Panc1 (cell line): ENCODE measurements at regions not wholly inside any gene's neighbourhood (a gene's known extent, or its start where the extent isn't known, plus 50 kb on each side); places are given as distances from the start of the nearest gene placed in this dataset.
"Not testable (repeated sequence)": the region's sequence is repeated elsewhere in the genome, so short reads cannot be mapped to it uniquely, and the experiment has no call there.

Source experiments
- ATAC-seq: fragments of 200-7000 bp; cut with Tn5 transposase; 2 replicates; pipeline ENCODE4 v1.9.1; 2020; ENCODE audit warnings: mild to moderate bottlenecking, moderate library complexity
- BruUV-seq: library from RNA; stranded (reverse); fragments of 400-500 nt; replicated peaks from 2 replicates; lab custom pipeline; 2021; lab: Mats Ljungman, UMichigan
- CTCF ChIA-PET: fragments of 300-600 bp; sonication (Branson Sonifier 250); formaldehyde crosslinking; loops from one replicate; lab custom pipeline; 2022; ENCODE audit warnings: antibody characterized with exemption; lab: Charles Lee
- POLR2A ChIA-PET: fragments of 300-600 bp; sonication (Branson Sonifier 250); formaldehyde crosslinking; loops from one replicate; lab custom pipeline; 2022; ENCODE audit warnings: antibody characterized with exemption; lab: Charles Lee
- DNase-seq: peaks from one replicate; pipeline ENCODE4 v3.0.0-alpha.2; 2010; ENCODE audit warnings: low read depth, low spot score
- H3K27ac ChIP-seq: 2 replicates; pipeline ENCODE4 v1.5.1; 2011; ENCODE audit warnings: mild to moderate bottlenecking, low read length, inconsistent platforms
- H3K27me3 ChIP-seq: fragments of 200-500 bp; sonication (Bioruptor generic); 2 replicates; pipeline ENCODE4 v1.6.0; 2014; ENCODE audit warnings: low read length, inconsistent platforms; ENCODE audit not compliant: control insufficient read depth, insufficient read depth
- H3K36me3 ChIP-seq: fragments of 200-500 bp; sonication (Bioruptor generic); 2 replicates; pipeline ENCODE4 v1.5.1; 2014; ENCODE audit warnings: inconsistent platforms, mild to moderate bottlenecking, low read length, moderate library complexity; ENCODE audit not compliant: control insufficient read depth, insufficient read depth
- H3K4me1 ChIP-seq: 2 replicates; pipeline ENCODE4 v1.5.1; 2011; ENCODE audit warnings: inconsistent platforms, mild to moderate bottlenecking, low read length, moderate library complexity; ENCODE audit not compliant: control insufficient read depth, insufficient read depth
- H3K4me3 ChIP-seq, 2 experiments: 2 replicates each; pipeline ENCODE4 v1.5.1; 2011 to 2012; ENCODE audit warnings: low read depth in 2 of 2, low read length in 2 of 2, mild to moderate bottlenecking in 2 of 2, inconsistent platforms in 1 of 2, moderate library complexity in 1 of 2
- H3K9me3 ChIP-seq: fragments of 200-500 bp; sonication (Bioruptor generic); 2 replicates; pipeline ENCODE4 v1.5.1; 2014; ENCODE audit warnings: low read depth, mild to moderate bottlenecking, inconsistent platforms, low read length, moderate library complexity; ENCODE audit not compliant: control insufficient read depth, insufficient read depth
- POLR2AphosphoS5 ChIP-seq: IDR thresholded peaks from 2 replicates; pipeline ENCODE4 v1.6.1; 2012; ENCODE audit warnings: mild to moderate bottlenecking, low read depth, low read length, moderate library complexity
- SIN3A ChIP-seq: IDR thresholded peaks from 2 replicates; pipeline ENCODE4 v1.6.1; 2012; ENCODE audit warnings: low read depth, mild to moderate bottlenecking, low read length, moderate library complexity, borderline replicate concordance; ENCODE audit not compliant: insufficient read depth
- TCF7L2 ChIP-seq: IDR thresholded peaks from 2 replicates; pipeline ENCODE4 v1.6.1; 2011; ENCODE audit warnings: mild to moderate bottlenecking, low read depth, low read length, inconsistent platforms
- in situ Hi-C: cut with HindIII; loops from 2 replicates; pipeline ENCODE4 v1.10.0; 2016; ENCODE audit warnings: low sequenced_read_pairs, low pct_unique_long_range_greater_than_20kb
- intact Hi-C: fragments of 100-400 bp; cut with micrococcal nuclease; formaldehyde crosslinking; loops from one replicate; pipeline ENCODE4 v1.10.0; 2022; ENCODE audit not compliant: unreplicated experiment
- TF ChIP-seq, protein P1 (sequence below), 2 experiments: IDR thresholded peaks; 2 replicates each; pipeline ENCODE4 v1.6.1; 2011 to 2012; ENCODE audit warnings: low read depth in 2 of 2, control low read depth in 1 of 2, low read length in 1 of 2, mild to moderate bottlenecking in 1 of 2, moderate library complexity in 1 of 2; ENCODE audit not compliant: insufficient read depth in 1 of 2
- TF ChIP-seq, protein P2 (sequence below): fragments of 450-650 bp; IDR thresholded peaks from 2 replicates; pipeline ENCODE4 v1.5.1; 2017; ENCODE audit warnings: mild to moderate bottlenecking

DNA sequence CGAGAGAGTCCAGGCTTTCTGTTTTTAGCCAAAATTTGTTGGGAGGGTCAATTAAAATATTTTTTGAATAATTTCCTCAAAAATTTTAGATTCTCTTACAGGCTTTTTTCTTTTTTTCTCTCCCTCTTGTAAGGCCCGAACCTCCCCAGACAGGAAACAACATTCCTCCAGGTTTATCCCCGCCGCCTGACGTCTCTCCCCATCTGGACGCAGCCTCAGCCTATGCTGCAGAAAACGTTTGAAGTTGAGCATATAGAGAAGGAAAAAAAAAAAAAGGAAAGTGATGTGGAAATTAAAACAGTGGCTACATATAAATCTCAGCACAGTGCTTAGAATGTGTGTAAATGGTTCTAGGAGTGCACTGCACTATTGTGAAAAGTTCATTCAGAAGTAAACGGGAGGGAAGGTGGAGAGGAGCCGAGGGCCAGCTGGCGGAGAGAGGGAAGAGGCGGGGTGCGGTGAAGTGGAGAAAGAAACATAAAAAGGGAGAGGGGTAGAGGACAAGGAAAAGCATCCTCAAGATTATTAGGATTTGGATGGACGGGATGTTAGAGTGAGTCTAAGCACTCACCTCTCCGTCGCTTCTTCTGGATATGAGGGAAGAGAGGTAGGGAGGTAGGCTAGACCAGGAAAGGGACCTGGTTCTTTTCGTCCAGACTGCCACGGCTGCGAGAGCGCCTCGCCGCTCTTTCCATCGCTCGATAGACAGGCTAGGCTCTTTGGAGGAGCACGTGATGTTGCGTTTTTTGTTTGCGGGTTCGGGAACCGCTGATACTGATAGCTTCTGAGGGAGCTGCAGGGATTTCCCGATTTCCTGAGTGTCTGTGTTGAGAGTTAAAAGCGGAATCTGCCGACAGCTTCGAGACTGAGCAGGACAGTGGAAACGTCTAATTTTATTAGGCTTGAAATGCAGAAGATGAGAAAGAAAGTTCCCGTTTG is 98.7 kb downstream of the TRIM27 start:
- ATAC-seq = no peak
- CTCF ChIA-PET = no interaction called here

DNA sequence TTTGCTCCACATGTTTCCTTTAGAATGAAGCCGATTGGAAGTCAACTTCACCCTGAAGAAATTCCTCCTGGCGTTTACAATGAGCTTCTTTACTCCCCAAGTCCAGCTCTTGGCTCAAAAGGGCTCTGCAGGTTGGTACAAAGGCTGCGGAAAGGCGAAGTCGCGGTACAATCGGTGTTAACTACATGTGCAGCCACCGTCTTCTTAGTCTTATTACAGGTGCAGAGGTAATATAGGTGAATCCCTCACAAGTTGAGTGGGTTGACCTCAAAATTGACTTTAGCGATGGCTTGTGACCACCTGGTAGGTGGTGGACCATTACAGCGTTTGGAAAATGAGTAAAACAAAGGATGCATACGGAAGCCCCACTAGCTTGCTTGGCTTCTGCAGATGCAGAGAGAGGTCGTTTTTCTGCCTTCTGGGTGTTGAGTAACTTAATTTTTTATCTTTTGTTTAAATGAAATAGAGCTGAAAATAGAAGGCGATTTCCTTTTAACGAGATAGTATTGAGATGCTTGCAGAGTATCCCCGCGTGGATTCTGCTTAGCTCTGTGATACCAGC is 98.0 kb downstream of the TRIM27 start:
- Histone ChIP-seq H3K9me3 (no peaks in the 10 kb centered on the region), H3K27ac (no peak overlapping the region), H3K4me1 (0 out of 2 replicates have a peak, but pooled peaks cover 2% of the 10 kb centered on the region), H3K27me3 (peaks cover 22% of the 10 kb centered on the region), H3K36me3 (no peaks in the 10 kb centered on the region), H3K4me3 (peak overlapping the region; percentile 26 to 47)
- POLR2A ChIA-PET = no interaction called here
- intact Hi-C loops (no loop called here), in situ Hi-C loops (no loop called here)
- no TSS peak for BruUV-seq
- ATAC-seq (no peak), DNase-seq (no peak)
- CTCF ChIA-PET = no interaction called here
- no peak for TF ChIP-seq TCF7L2
- no peak for TF ChIP-seq POLR2AphosphoS5
- TF ChIP-seq, protein P1, sequence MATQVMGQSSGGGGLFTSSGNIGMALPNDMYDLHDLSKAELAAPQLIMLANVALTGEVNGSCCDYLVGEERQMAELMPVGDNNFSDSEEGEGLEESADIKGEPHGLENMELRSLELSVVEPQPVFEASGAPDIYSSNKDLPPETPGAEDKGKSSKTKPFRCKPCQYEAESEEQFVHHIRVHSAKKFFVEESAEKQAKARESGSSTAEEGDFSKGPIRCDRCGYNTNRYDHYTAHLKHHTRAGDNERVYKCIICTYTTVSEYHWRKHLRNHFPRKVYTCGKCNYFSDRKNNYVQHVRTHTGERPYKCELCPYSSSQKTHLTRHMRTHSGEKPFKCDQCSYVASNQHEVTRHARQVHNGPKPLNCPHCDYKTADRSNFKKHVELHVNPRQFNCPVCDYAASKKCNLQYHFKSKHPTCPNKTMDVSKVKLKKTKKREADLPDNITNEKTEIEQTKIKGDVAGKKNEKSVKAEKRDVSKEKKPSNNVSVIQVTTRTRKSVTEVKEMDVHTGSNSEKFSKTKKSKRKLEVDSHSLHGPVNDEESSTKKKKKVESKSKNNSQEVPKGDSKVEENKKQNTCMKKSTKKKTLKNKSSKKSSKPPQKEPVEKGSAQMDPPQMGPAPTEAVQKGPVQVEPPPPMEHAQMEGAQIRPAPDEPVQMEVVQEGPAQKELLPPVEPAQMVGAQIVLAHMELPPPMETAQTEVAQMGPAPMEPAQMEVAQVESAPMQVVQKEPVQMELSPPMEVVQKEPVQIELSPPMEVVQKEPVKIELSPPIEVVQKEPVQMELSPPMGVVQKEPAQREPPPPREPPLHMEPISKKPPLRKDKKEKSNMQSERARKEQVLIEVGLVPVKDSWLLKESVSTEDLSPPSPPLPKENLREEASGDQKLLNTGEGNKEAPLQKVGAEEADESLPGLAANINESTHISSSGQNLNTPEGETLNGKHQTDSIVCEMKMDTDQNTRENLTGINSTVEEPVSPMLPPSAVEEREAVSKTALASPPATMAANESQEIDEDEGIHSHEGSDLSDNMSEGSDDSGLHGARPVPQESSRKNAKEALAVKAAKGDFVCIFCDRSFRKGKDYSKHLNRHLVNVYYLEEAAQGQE (IDR thresholded peaks at IDR 0.05; ENCODE audit: insufficient read depth in 1 of 2, low read depth in 2 of 2, low read length in 1 of 2) = no peak
- TF ChIP-seq, protein P2, sequence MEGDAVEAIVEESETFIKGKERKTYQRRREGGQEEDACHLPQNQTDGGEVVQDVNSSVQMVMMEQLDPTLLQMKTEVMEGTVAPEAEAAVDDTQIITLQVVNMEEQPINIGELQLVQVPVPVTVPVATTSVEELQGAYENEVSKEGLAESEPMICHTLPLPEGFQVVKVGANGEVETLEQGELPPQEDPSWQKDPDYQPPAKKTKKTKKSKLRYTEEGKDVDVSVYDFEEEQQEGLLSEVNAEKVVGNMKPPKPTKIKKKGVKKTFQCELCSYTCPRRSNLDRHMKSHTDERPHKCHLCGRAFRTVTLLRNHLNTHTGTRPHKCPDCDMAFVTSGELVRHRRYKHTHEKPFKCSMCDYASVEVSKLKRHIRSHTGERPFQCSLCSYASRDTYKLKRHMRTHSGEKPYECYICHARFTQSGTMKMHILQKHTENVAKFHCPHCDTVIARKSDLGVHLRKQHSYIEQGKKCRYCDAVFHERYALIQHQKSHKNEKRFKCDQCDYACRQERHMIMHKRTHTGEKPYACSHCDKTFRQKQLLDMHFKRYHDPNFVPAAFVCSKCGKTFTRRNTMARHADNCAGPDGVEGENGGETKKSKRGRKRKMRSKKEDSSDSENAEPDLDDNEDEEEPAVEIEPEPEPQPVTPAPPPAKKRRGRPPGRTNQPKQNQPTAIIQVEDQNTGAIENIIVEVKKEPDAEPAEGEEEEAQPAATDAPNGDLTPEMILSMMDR = no peak
- no peak for TF ChIP-seq SIN3A

More for the DNA sequence above, 98.7 kb downstream of the TRIM27 start:
- no peak overlapping the region for H3K27ac ChIP-seq
- no peak for DNase-seq
- H3K27me3 ChIP-seq = peaks cover 22% of the 10 kb centered on the region
- H3K36me3 ChIP-seq = no peaks in the 10 kb centered on the region
- H3K4me3 ChIP-seq = peak overlapping the region; percentile 26 to 47
- H3K4me1 ChIP-seq = 0 out of 2 replicates have a peak, but pooled peaks cover 2% of the 10 kb centered on the region
- intact Hi-C loops = no loop called here
- BruUV-seq = no TSS peak
- TF ChIP-seq SIN3A (no peak), POLR2AphosphoS5 (no peak), TCF7L2 (no peak)
- TF ChIP-seq, protein P2 = no peak
- TF ChIP-seq, protein P1 (IDR thresholded peaks at IDR 0.05; ENCODE audit: insufficient read depth in 1 of 2, low read depth in 2 of 2, low read length in 1 of 2) = no peak
- in situ Hi-C loops = no loop called here
- no peaks in the 10 kb centered on the region for H3K9me3 ChIP-seq
- POLR2A ChIA-PET = no interaction called here

DNA sequence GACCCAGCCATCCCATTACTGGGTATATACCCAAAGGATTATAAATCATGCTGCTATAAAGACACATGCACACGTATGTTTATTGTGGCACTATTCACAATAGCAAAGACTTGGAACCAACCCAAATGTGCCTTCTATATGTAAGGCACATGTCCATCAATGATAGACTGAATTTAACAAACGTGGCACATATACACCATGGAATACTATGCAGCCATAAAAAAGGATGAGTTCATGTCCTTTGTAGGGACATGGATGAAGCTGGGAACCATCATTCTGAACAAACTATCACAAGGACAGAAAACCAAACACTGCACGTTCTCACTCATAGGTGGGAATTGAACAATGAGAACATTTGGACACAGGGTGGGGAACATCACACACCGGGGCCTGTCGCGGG is 92.1 kb downstream of the TRIM27 start:
- BruUV-seq, H3K4me1 ChIP-seq, ATAC-seq, H3K36me3 ChIP-seq, H3K27me3 ChIP-seq, H3K9me3 ChIP-seq, intact Hi-C loops, CTCF ChIA-PET, DNase-seq, H3K27ac ChIP-seq, H3K4me3 ChIP-seq, in situ Hi-C loops, POLR2A ChIA-PET: not testable (repeated sequence)
